IMR-90 (cell line): ENCODE measurements at regions not wholly inside any gene's neighbourhood (a gene's known extent, or its start where the extent isn't known, plus 50 kb on each side); places are given as distances from the start of the nearest gene placed in this dataset.

Experiments
- ATAC-seq: fragments of 200-7000 bp; cut with Tn5 transposase; 2 replicates; pipeline ENCODE4 v1.9.1; 2020; ENCODE audit warnings: low read depth, mild to moderate bottlenecking, moderate library complexity
- BruUV-seq: library from RNA; stranded (reverse); fragments of 400-500 nt; replicated peaks from 2 replicates; lab custom pipeline; 2021; lab: Mats Ljungman, UMichigan
- CTCF ChIA-PET: fragments of 300-600 bp; formaldehyde crosslinking; extraction: SDS; loops from one replicate; lab custom pipeline; 2021; ENCODE audit warnings: antibody characterized with exemption; lab: Yijun Ruan, JAX
- POLR2A ChIA-PET: fragments of 300-600 bp; sonication (Branson Sonifier 250); formaldehyde crosslinking; loops from one replicate; lab custom pipeline; 2022; ENCODE audit warnings: antibody characterized with exemption; ENCODE audit not compliant: unreplicated experiment; lab: Charles Lee
- DNase-seq: peaks from one replicate; pipeline ENCODE4 v3.0.0; 2013
- H2AFZ ChIP-seq: replicated peaks from 2 replicates; pipeline ENCODE3; 2013; ENCODE audit warnings: low read length, mild to moderate bottlenecking; ENCODE audit not compliant: poor library complexity
- H2AK5ac ChIP-seq: 2 replicates; pipeline ENCODE4 v1.6.1; 2013; ENCODE audit warnings: low read depth, low read length, inconsistent platforms
- H2AK9ac ChIP-seq: replicated peaks from 2 replicates; pipeline ENCODE3; 2013; ENCODE audit warnings: mild to moderate bottlenecking, low read depth, low read length, moderate library complexity; ENCODE audit not compliant: poor library complexity
- H2BK120ac ChIP-seq: 2 replicates; pipeline ENCODE4 v1.6.1; 2013; ENCODE audit warnings: low read depth, low read length, inconsistent platforms
- H2BK15ac ChIP-seq: 3 replicates; pipeline ENCODE4 v1.6.1; 2013; ENCODE audit warnings: low read depth, low read length, inconsistent platforms
- H2BK20ac ChIP-seq: 2 replicates; pipeline ENCODE4 v1.6.1; 2013; ENCODE audit warnings: low read depth, mild to moderate bottlenecking, inconsistent platforms, low read length, moderate library complexity
- H2BK5ac ChIP-seq: 2 replicates; pipeline ENCODE4 v1.6.1; 2013; ENCODE audit warnings: mild to moderate bottlenecking, low read depth, low read length, inconsistent platforms; ENCODE audit not compliant: poor library complexity, severe bottlenecking
- H3K14ac ChIP-seq: replicated peaks from 2 replicates; pipeline ENCODE4 v1.6.1; 2013; ENCODE audit warnings: low read depth, low read length, inconsistent platforms
- H3K18ac ChIP-seq: 2 replicates; pipeline ENCODE4 v1.6.1; 2013; ENCODE audit warnings: low read depth, low read length, control low read depth
- H3K23ac ChIP-seq: 2 replicates; pipeline ENCODE4 v1.6.1; 2013; ENCODE audit warnings: low read depth, low read length, inconsistent platforms
- H3K27ac ChIP-seq: 2 replicates; pipeline ENCODE4 v1.5.1; 2013; ENCODE audit warnings: mild to moderate bottlenecking, control low read depth, low read length; ENCODE audit not compliant: insufficient read depth
- H3K27me3 ChIP-seq: 2 replicates; pipeline ENCODE4 v1.6.1; 2013; ENCODE audit warnings: low read length; ENCODE audit not compliant: control insufficient read depth, insufficient read depth
- H3K36me3 ChIP-seq: 2 replicates; pipeline ENCODE4 v1.6.1; 2013; ENCODE audit warnings: low read length, mixed read lengths; ENCODE audit not compliant: control insufficient read depth, insufficient read depth
- H3K4ac ChIP-seq: 2 replicates; pipeline ENCODE4 v1.6.1; 2013; ENCODE audit warnings: low read depth, low read length, inconsistent platforms
- H3K4me1 ChIP-seq: 2 replicates; pipeline ENCODE4 v1.6.1; 2013; ENCODE audit warnings: low read length, mixed read lengths; ENCODE audit not compliant: control insufficient read depth, insufficient read depth
- H3K4me2 ChIP-seq: 2 replicates; pipeline ENCODE4 v1.6.1; 2013; ENCODE audit warnings: low read depth, mild to moderate bottlenecking, control low read depth, low read length, moderate library complexity
- H3K4me3 ChIP-seq: 2 replicates; pipeline ENCODE4 v1.5.1; 2013; ENCODE audit warnings: low read depth, mild to moderate bottlenecking, control low read depth, low read length, moderate library complexity; ENCODE audit not compliant: insufficient read depth
- H3K56ac ChIP-seq: 2 replicates; pipeline ENCODE4 v1.6.1; 2013; ENCODE audit warnings: low read length, inconsistent platforms; ENCODE audit not compliant: insufficient read depth; ENCODE audit errors: extremely low read depth
- H3K79me1 ChIP-seq, 2 experiments: 2 replicates each; pipeline ENCODE4 v1.6.1; 2013; ENCODE audit warnings: low read length in 2 of 2, inconsistent platforms in 1 of 2, low read depth in 1 of 2
- H3K9ac ChIP-seq: 2 replicates; pipeline ENCODE4 v1.6.1; 2013; ENCODE audit warnings: low read depth, low read length, control low read depth
- H3K9me1 ChIP-seq: 2 replicates; pipeline ENCODE4 v1.6.1; 2013; ENCODE audit warnings: low read length, inconsistent platforms; ENCODE audit not compliant: insufficient read depth
- H3K9me3 ChIP-seq: 2 replicates; pipeline ENCODE4 v1.6.1; 2013; ENCODE audit warnings: low read length; ENCODE audit not compliant: control insufficient read depth, insufficient read depth
- H4K20me1 ChIP-seq: 2 replicates; pipeline ENCODE4 v1.6.1; 2013; ENCODE audit warnings: low read length, inconsistent platforms; ENCODE audit not compliant: insufficient read depth
- H4K5ac ChIP-seq: 2 replicates; pipeline ENCODE4 v1.6.1; 2013; ENCODE audit warnings: mild to moderate bottlenecking, low read depth, low read length, control low read depth
- H4K8ac ChIP-seq, 2 experiments: 2 replicates each; pipeline ENCODE4 v1.6.1; 2013; ENCODE audit warnings: low read depth in 2 of 2, low read length in 2 of 2, control low read depth in 1 of 2, inconsistent platforms in 1 of 2
- H4K91ac ChIP-seq: 2 replicates; pipeline ENCODE4 v1.6.1; 2013; ENCODE audit warnings: low read depth, low read length, inconsistent platforms; ENCODE audit not compliant: insufficient read depth
- BHLHE40 ChIP-seq: fragments of 150-350 bp; IDR thresholded peaks from 2 replicates; pipeline ENCODE4 v1.6.1; 2016; ENCODE audit warnings: mild to moderate bottlenecking, low read depth, low read length
- CEBPB ChIP-seq: IDR thresholded peaks from 2 replicates; pipeline ENCODE4 v1.6.1; 2012; ENCODE audit warnings: low read depth, low read length, improper control_type of control experiment
- CHD1 ChIP-seq: IDR thresholded peaks from 2 replicates; pipeline ENCODE4 v1.6.1; 2012; ENCODE audit warnings: low read depth, low read length, improper control_type of control experiment
- CTCF ChIP-seq: conservative IDR thresholded peaks from 2 replicates; pipeline ENCODE4 v1.5.1; 2012; ENCODE audit warnings: mild to moderate bottlenecking, low read depth, low read length, improper control_type of control experiment
- ELK1 ChIP-seq: fragments of 150-350 bp; IDR thresholded peaks from 2 replicates; pipeline ENCODE4 v1.6.1; 2016; ENCODE audit warnings: low read depth, mild to moderate bottlenecking, low read length, moderate library complexity, borderline replicate concordance
- FOS ChIP-seq: fragments of 150-350 bp; IDR thresholded peaks from 2 replicates; pipeline ENCODE4 v1.6.1; 2016; ENCODE audit warnings: low read depth, low read length
- MAFK ChIP-seq: IDR thresholded peaks from 2 replicates; pipeline ENCODE4 v1.6.1; 2012; ENCODE audit warnings: low read depth, low read length, improper control_type of control experiment
- MAZ ChIP-seq: IDR thresholded peaks from 2 replicates; pipeline ENCODE4 v1.6.1; 2012; ENCODE audit warnings: low read depth, mild to moderate bottlenecking, low read length, improper control_type of control experiment, moderate library complexity, borderline replicate concordance
- MXI1 ChIP-seq: IDR thresholded peaks from 2 replicates; pipeline ENCODE4 v1.6.1; 2012; ENCODE audit warnings: low read depth, mild to moderate bottlenecking, low read length, moderate library complexity, borderline replicate concordance
- NFE2L2 ChIP-seq: fragments of 150-350 bp; IDR thresholded peaks from 2 replicates; pipeline ENCODE4 v1.6.1; 2016; ENCODE audit warnings: low read depth, mild to moderate bottlenecking, low read length
- POLR2A ChIP-seq: IDR thresholded peaks from 2 replicates; pipeline ENCODE4 v1.6.1; 2012; ENCODE audit warnings: mild to moderate bottlenecking, low read depth, low read length
- RAD21 ChIP-seq: IDR thresholded peaks from 2 replicates; pipeline ENCODE4 v1.6.1; 2012; ENCODE audit warnings: low read length, improper control_type of control experiment
- RCOR1 ChIP-seq: IDR thresholded peaks from 2 replicates; pipeline ENCODE4 v1.6.1; 2012; ENCODE audit warnings: mild to moderate bottlenecking, low read length, improper control_type of control experiment; ENCODE audit not compliant: insufficient replicate concordance
- RFX5 ChIP-seq: IDR thresholded peaks from 2 replicates; pipeline ENCODE4 v1.8.0; 2012; ENCODE audit warnings: low read depth, mild to moderate bottlenecking, low read length, moderate library complexity
- SMC3 ChIP-seq: fragments of 150-350 bp; IDR thresholded peaks from 2 replicates; pipeline ENCODE4 v1.6.1; 2016; ENCODE audit warnings: low read depth, mild to moderate bottlenecking, antibody characterized with exemption, low read length, moderate library complexity
- USF2 ChIP-seq: fragments of 150-350 bp; IDR thresholded peaks from 2 replicates; pipeline ENCODE4 v1.6.1; 2017; ENCODE audit warnings: mild to moderate bottlenecking, antibody characterized with exemption, low read length, low read depth
- dilution Hi-C: fragments of 300-500 bp; cut with HindIII; formaldehyde crosslinking; loops from one replicate; pipeline ENCODE4 v1.14.3; 2018; ENCODE audit warnings: low sequenced_read_pairs; ENCODE audit not compliant: unreplicated experiment
- in situ Hi-C: fragments of 300-500 bp; cut with MboI; formaldehyde crosslinking; loops from 3 replicates; pipeline ENCODE4 v1.14.3; 2019; ENCODE audit warnings: low sequenced_read_pairs, inconsistent platforms, mixed read lengths
- intact Hi-C: fragments of 100-400 bp; cut with micrococcal nuclease; formaldehyde crosslinking; loops from 2 replicates; pipeline ENCODE4 v1.10.0; 2022

- Histone ChIP-seq H4K20me1 (no peaks in the 10 kb centered on the region), H3K4me1 (no peaks in the 10 kb centered on the region), H3K9ac (no peak overlapping the region), H2BK5ac (no peak overlapping the region), H3K36me3 (no peaks in the 10 kb centered on the region), H2BK20ac (no peak overlapping the region), H2AFZ (no peak overlapping the region), H3K79me1 (no peaks in the 10 kb centered on the region), H3K9me3 (0 out of 2 replicates have a peak, but pooled peaks cover 1% of the 10 kb centered on the region), H4K8ac (no peak overlapping the region), H3K56ac (no peak overlapping the region), H2AK9ac (no peak overlapping the region), H3K23ac (no peak overlapping the region), H4K5ac (no peak overlapping the region), H3K4me3 (no peak overlapping the region), H2BK15ac (no peak overlapping the region), H3K9me1 (no peaks in the 10 kb centered on the region), H2AK5ac (no peak overlapping the region), H3K14ac (no peak overlapping the region), H3K27me3 (no peaks in the 10 kb centered on the region), H3K27ac (no peak overlapping the region), H4K91ac (no peak overlapping the region), H3K4me2 (no peak overlapping the region), H2BK120ac (no peak overlapping the region), H3K4ac (no peak overlapping the region), H3K18ac (no peak overlapping the region)
- no peak for TF ChIP-seq RFX5
- no peak for TF ChIP-seq SMC3
- no peak for TF ChIP-seq CEBPB
- no peak for TF ChIP-seq RAD21
- no peak for TF ChIP-seq ELK1
- TF ChIP-seq MAFK, result no peak
- no peak for TF ChIP-seq RCOR1
- no peak for TF ChIP-seq POLR2A
- TF ChIP-seq FOS, result no peak
- no peak for TF ChIP-seq BHLHE40
- TF ChIP-seq MAZ, result no peak
- TF ChIP-seq NFE2L2, result no peak
- TF ChIP-seq MXI1, result no peak
- no peak for TF ChIP-seq CHD1
- no peak for TF ChIP-seq USF2
- TF ChIP-seq CTCF, result no peak
- ATAC-seq (no peak), DNase-seq (no peak)
- ChIA-PET POLR2A (no interaction called here), CTCF (no interaction called here)
- intact Hi-C loops, result no loop called here
- BruUV-seq, result no TSS peak
- in situ Hi-C loops, result no loop called here
- dilution Hi-C loops, result no loop called here
Measured at GRCh38 chr16:62335356-62335755, 299.1 kb upstream of the CDH8 start.
